GM23338 (cell line): ENCODE measurements at regions not wholly inside any gene's neighbourhood (a gene's known extent, or its start where the extent isn't known, plus 50 kb on each side); places are given as distances from the start of the nearest gene placed in this dataset.

Experiments used
- ATAC-seq: fragments of 200-7000 bp; cut with Tn5 transposase; 3 replicates; pipeline ENCODE4 v1.9.1; 2020
- DNase-seq: peaks from one replicate; pipeline ENCODE4 v3.0.0-alpha.2; 2015; ENCODE audit warnings: low spot score
- H2AFZ ChIP-seq: fragments of 200-600 bp; sonication (generic); 2 replicates; pipeline ENCODE4 v1.8.0; 2016; ENCODE audit warnings: antibody characterized with exemption, mild to moderate bottlenecking, moderate library complexity
- H3F3A ChIP-seq: fragments of 200-600 bp; sonication (generic); replicated peaks from 2 replicates; pipeline ENCODE4 v1.8.0; 2017; ENCODE audit warnings: antibody characterized with exemption, mixed run types, low read depth
- H3K27ac ChIP-seq: fragments of 200-600 bp; sonication (generic); 2 replicates; pipeline ENCODE4 v1.6.1; 2016; ENCODE audit warnings: low read depth
- H3K27me3 ChIP-seq: fragments of 200-600 bp; sonication (generic); 2 replicates; pipeline ENCODE4 v1.8.0; 2016; ENCODE audit warnings: mild to moderate bottlenecking, mixed run types, moderate library complexity; ENCODE audit not compliant: insufficient read depth
- H3K36me3 ChIP-seq: fragments of 200-600 bp; sonication (generic); 2 replicates; pipeline ENCODE4 v1.8.0; 2016; ENCODE audit warnings: mild to moderate bottlenecking; ENCODE audit not compliant: insufficient read depth
- H3K4me1 ChIP-seq: fragments of 200-600 bp; sonication (generic); 2 replicates; pipeline ENCODE4 v1.8.0; 2016; ENCODE audit warnings: mild to moderate bottlenecking, moderate library complexity; ENCODE audit not compliant: insufficient read depth
- H3K4me2 ChIP-seq: fragments of 200-600 bp; sonication (generic); 2 replicates; pipeline ENCODE4 v1.7.1; 2017; ENCODE audit warnings: mixed run types
- H3K4me3 ChIP-seq: fragments of 200-600 bp; sonication (generic); 2 replicates; pipeline ENCODE4 v1.6.1; 2016; ENCODE audit warnings: mixed run types
- H3K79me2 ChIP-seq: fragments of 200-600 bp; sonication (generic); replicated peaks from 2 replicates; pipeline ENCODE4 v1.8.0; 2017; ENCODE audit warnings: mild to moderate bottlenecking; ENCODE audit not compliant: insufficient read depth
- H3K9me2 ChIP-seq: fragments of 200-600 bp; sonication (generic); 2 replicates; pipeline ENCODE4 v1.8.0; 2017; ENCODE audit not compliant: insufficient read depth
- H4K20me1 ChIP-seq: fragments of 200-600 bp; sonication (generic); replicated peaks from 2 replicates; pipeline ENCODE4 v1.8.0; 2017; ENCODE audit warnings: mild to moderate bottlenecking; ENCODE audit not compliant: insufficient read depth
- H3K27ac Mint-ChIP-seq: 2 replicates; pipeline ENCODE4 v1.8.0; 2020; ENCODE audit warnings: inconsistent platforms, mild to moderate bottlenecking, moderate library complexity, mixed read lengths
- H3K27me3 Mint-ChIP-seq: 3 replicates; pipeline ENCODE4 v1.8.0; 2022; ENCODE audit warnings: low read depth, mild to moderate bottlenecking, moderate library complexity, mixed read lengths, inconsistent platforms; ENCODE audit not compliant: insufficient read depth, poor library complexity
- H3K36me3 Mint-ChIP-seq: 3 replicates; pipeline ENCODE4 v1.8.0; 2021; ENCODE audit warnings: low read depth, mild to moderate bottlenecking, inconsistent platforms, moderate library complexity, mixed read lengths
- H3K4me1 Mint-ChIP-seq: 3 replicates; pipeline ENCODE4 v1.8.0; 2020; ENCODE audit warnings: mild to moderate bottlenecking, inconsistent platforms, mixed read lengths
- H3K4me3 Mint-ChIP-seq: 3 replicates; pipeline ENCODE4 v1.8.0; 2021; ENCODE audit warnings: moderate library complexity, mild to moderate bottlenecking, inconsistent platforms, mixed read lengths
- H3K9me3 Mint-ChIP-seq: 3 replicates; pipeline ENCODE4 v1.8.0; 2020; ENCODE audit warnings: moderate library complexity, mild to moderate bottlenecking, inconsistent platforms, mixed read lengths
- CREB1 ChIP-seq: fragments of 250-450 bp; sonication (Bioruptor Pico); IDR thresholded peaks from 2 replicates; pipeline ENCODE4 v1.5.0; 2020; ENCODE audit warnings: low read depth, mild to moderate bottlenecking, moderate library complexity
- CTCF ChIP-seq, 2 experiments: fragments of 200-600 bp in 1 of 2; sonication (generic) in 1 of 2; conservative IDR thresholded peaks; 2 replicates each; pipeline versions ENCODE4 v1.5.1 to v1.6.1; 2016 to 2017; ENCODE audit warnings: antibody characterized with exemption in 2 of 2, low read depth in 2 of 2, mild to moderate bottlenecking in 2 of 2, moderate library complexity in 1 of 2
- ETS1 ChIP-seq: IDR thresholded peaks from 2 replicates; pipeline ENCODE4 v1.6.1; 2016; ENCODE audit warnings: antibody characterized with exemption
- EZH2 ChIP-seq: fragments of 200-600 bp; sonication (generic); IDR thresholded peaks from one replicate; pipeline ENCODE4 v1.8.0; 2017; ENCODE audit warnings: antibody characterized with exemption, mild to moderate bottlenecking, low read depth; ENCODE audit not compliant: unreplicated experiment
- POLR2AphosphoS5 ChIP-seq: IDR thresholded peaks from 2 replicates; pipeline ENCODE4 v1.6.1; 2016; ENCODE audit warnings: antibody characterized with exemption, low read depth
- REST ChIP-seq: IDR thresholded peaks from one replicate; pipeline ENCODE4 v1.6.1; 2018; ENCODE audit warnings: antibody characterized with exemption; ENCODE audit not compliant: unreplicated experiment
- STAT1 ChIP-seq: IDR thresholded peaks from one replicate; pipeline ENCODE4 v1.6.1; 2016; ENCODE audit warnings: antibody characterized with exemption; ENCODE audit not compliant: unreplicated experiment
- ZNF114 ChIP-seq: fragments of 250-450 bp; sonication (Bioruptor Pico); IDR thresholded peaks from 2 replicates; pipeline ENCODE4 v1.5.0; 2020; ENCODE audit warnings: mild to moderate bottlenecking, moderate library complexity

- TF ChIP-seq ETS1 (no peak), STAT1 (no peak), REST (no peak), POLR2AphosphoS5 (no peak), CTCF (conservative IDR thresholded peaks at IDR 0.05; ENCODE audit: low read depth in 2 of 2) (no peak), EZH2 (no peak), ZNF114 (CRISPR knock-in tag) (no peak)
Observed at GRCh38 chr15:39209548-39210211, 371.2 kb upstream of the THBS1 start (continued).

GRCh38 chr15:39211108-39211979 lies 369.5 kb upstream of the THBS1 start:
- DNase-seq (no peak), ATAC-seq (no peak)
- Histone ChIP-seq H3K4me2 (no peak overlapping the region), H3K79me2 (no peaks in the 10 kb centered on the region), H3K36me3 (no peaks in the 10 kb centered on the region), H3F3A (no peaks in the 10 kb centered on the region), H3K4me1 (peaks cover 9% of the 10 kb centered on the region; the same call in 1 of the 2 replicates), H3K27ac (no peak overlapping the region), H2AFZ (no peak overlapping the region), H4K20me1 (no peaks in the 10 kb centered on the region), H3K4me3 (no peak overlapping the region), H3K9me2 (peaks cover 9% of the 10 kb centered on the region), H3K27me3 (no peaks in the 10 kb centered on the region)
- no peaks in the 10 kb centered on the region for H3K27me3 Mint-ChIP-seq
- no peak overlapping the region for H3K4me3 Mint-ChIP-seq
- peaks cover 20% of the 10 kb centered on the region for H3K9me3 Mint-ChIP-seq
- H3K4me1 Mint-ChIP-seq, result peaks cover 16% of the 10 kb centered on the region
- peaks cover 18% of the 10 kb centered on the region; the same call in 2 of the 3 replicates for H3K36me3 Mint-ChIP-seq
- H3K27ac Mint-ChIP-seq, result no peak overlapping the region
- TF ChIP-seq CREB1 (CRISPR knock-in tag) (no peak), ZNF114 (CRISPR knock-in tag) (no peak), POLR2AphosphoS5 (no peak)
